ENCODE measurements at regions not wholly inside any gene's neighbourhood (a gene's known extent, or its start where the extent isn't known, plus 50 kb on each side); places are given as distances from the start of the nearest gene placed in this dataset.

DNA sequence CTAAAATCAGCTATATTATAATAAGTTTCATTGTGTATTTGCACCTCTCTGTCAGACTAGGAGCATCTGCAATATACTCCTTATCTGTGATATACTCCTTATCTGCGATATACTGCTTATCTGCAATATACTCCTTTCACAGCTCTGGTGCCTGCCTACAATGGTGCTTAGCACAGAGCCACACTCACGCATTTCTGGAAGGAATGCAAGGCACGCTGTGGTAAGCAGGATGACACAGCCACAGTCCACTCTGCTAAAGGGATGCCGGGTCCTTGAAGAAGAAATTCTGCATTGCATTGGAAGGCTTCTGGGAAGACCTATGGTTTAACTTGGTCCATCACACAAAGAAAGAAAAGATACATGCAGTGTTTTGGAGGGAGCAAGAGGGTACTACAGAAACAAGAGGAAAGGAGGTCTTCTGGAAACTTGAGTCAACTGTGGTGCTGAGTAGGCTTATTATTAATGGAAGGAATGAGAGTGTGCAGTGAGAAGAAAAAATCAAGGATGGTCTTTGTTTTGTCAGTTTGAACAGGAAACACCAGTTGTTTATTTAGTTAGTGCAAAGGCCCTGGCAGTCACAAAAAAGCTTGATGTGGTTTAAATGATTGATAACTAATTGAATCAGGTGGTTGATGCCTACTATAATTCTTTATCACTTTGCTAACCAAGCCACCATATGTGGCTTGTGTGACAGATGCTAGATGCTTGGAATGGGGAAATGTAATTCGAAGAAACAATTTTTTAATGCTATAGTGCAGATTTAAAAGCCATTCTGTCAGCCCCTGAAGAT, 342.3 kb downstream of the GRXCR1 start:
- CTCF ChIA-PET, result no interaction called here
- POLR2A ChIA-PET, result no interaction called here
- H3K4me1 Mint-ChIP-seq (ENCODE audit: insufficient read depth, unreplicated experiment), result no peaks in the 10 kb centered on the region
- H3K36me3 Mint-ChIP-seq (ENCODE audit: insufficient read depth, unreplicated experiment), result no peaks in the 10 kb centered on the region
- intact Hi-C loops (cut with micrococcal nuclease), result no loop called here
- no peak overlapping the region for H3K4me3 Mint-ChIP-seq (ENCODE audit: unreplicated experiment)
- H3K27ac Mint-ChIP-seq (ENCODE audit: low read depth, unreplicated experiment), result no peak overlapping the region
- H3K27me3 Mint-ChIP-seq (ENCODE audit: insufficient read depth, unreplicated experiment), result no peaks in the 10 kb centered on the region
- no peak for DNase-seq (ENCODE audit: unreplicated experiment)
- no TSS peak for BruUV-seq (replicated peaks)
- H3K9me3 Mint-ChIP-seq (ENCODE audit: unreplicated experiment), result peaks cover 6% of the 10 kb centered on the region
- TF ChIP-seq, protein P1, sequence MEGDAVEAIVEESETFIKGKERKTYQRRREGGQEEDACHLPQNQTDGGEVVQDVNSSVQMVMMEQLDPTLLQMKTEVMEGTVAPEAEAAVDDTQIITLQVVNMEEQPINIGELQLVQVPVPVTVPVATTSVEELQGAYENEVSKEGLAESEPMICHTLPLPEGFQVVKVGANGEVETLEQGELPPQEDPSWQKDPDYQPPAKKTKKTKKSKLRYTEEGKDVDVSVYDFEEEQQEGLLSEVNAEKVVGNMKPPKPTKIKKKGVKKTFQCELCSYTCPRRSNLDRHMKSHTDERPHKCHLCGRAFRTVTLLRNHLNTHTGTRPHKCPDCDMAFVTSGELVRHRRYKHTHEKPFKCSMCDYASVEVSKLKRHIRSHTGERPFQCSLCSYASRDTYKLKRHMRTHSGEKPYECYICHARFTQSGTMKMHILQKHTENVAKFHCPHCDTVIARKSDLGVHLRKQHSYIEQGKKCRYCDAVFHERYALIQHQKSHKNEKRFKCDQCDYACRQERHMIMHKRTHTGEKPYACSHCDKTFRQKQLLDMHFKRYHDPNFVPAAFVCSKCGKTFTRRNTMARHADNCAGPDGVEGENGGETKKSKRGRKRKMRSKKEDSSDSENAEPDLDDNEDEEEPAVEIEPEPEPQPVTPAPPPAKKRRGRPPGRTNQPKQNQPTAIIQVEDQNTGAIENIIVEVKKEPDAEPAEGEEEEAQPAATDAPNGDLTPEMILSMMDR (IDR thresholded peaks at IDR 0.05; ENCODE audit: unreplicated experiment), result no peak

DNA sequence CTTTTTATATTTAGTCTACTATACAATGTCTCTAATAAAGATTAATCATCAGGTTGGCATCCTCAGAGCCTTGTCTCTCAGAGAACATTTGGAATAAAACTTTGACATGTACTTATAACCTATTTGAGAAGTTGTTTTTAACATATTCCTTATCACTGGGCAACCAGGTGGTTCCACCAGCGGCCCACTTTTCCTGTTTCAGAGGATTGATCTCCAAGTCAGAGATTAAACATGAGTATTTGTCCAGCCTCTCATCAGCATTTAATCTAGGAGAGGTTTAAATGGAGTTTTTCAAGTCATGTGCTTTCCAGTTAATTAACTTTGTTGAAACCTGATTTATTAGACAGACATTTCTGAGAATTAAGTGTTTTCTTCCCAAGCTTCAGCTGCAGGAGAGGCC, 345.5 kb downstream of the GRXCR1 start:
- no peak overlapping the region for H3K4me3 Mint-ChIP-seq (ENCODE audit: unreplicated experiment)

DNA sequence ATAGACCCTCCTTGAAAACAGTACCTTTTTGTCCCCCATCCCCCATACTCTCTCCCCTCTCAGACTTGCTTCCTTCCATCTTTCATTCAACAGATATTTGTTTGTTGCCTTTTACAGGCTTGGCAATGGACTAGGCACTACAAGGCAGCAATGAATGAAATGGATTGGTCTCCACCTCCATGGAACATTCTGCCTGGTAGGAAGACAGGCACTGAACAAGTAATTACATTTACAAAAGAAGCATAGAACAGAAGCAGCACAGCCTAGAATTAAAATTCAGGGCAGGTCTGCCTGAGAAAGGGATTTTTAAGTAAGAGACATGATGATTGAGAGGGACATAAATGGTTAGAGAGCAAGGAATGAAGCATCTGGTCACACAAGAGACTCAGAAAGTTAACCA, 346.1 kb downstream of the GRXCR1 start:
- no peak for DNase-seq (ENCODE audit: unreplicated experiment)
- Mint-ChIP-seq H3K27ac (ENCODE audit: low read depth, unreplicated experiment) (no peak overlapping the region), H3K4me1 (ENCODE audit: insufficient read depth, unreplicated experiment) (peaks cover 9% of the 10 kb centered on the region), H3K27me3 (ENCODE audit: insufficient read depth, unreplicated experiment) (no peaks in the 10 kb centered on the region), H3K36me3 (ENCODE audit: insufficient read depth, unreplicated experiment) (no peaks in the 10 kb centered on the region), H3K4me3 (ENCODE audit: unreplicated experiment) (no peak overlapping the region), H3K9me3 (ENCODE audit: unreplicated experiment) (peaks cover 6% of the 10 kb centered on the region)
- BruUV-seq (replicated peaks), result no TSS peak
- TF ChIP-seq, protein P1 (IDR thresholded peaks at IDR 0.05; ENCODE audit: unreplicated experiment), result no peak
- ChIA-PET CTCF (interaction anchor here (0.9 kb wide), 1 partner anchor 274 kb away, joined by 3 read pairs; no protein-coding TSS in a partner anchor), POLR2A (interaction anchor here (0.7 kb wide), 1 partner anchor 667 kb away, joined by 3 read pairs; no protein-coding TSS in a partner anchor)
- intact Hi-C loops (cut with micrococcal nuclease), result no loop called here

More for the DNA sequence above, 345.5 kb downstream of the GRXCR1 start:
- Mint-ChIP-seq H3K27me3 (ENCODE audit: insufficient read depth, unreplicated experiment) (no peaks in the 10 kb centered on the region), H3K9me3 (ENCODE audit: unreplicated experiment) (peaks cover 6% of the 10 kb centered on the region), H3K4me1 (ENCODE audit: insufficient read depth, unreplicated experiment) (peaks cover 7% of the 10 kb centered on the region), H3K27ac (ENCODE audit: low read depth, unreplicated experiment) (no peak overlapping the region), H3K36me3 (ENCODE audit: insufficient read depth, unreplicated experiment) (no peaks in the 10 kb centered on the region)
- BruUV-seq (replicated peaks), result no TSS peak
- no peak for DNase-seq (ENCODE audit: unreplicated experiment)
- ChIA-PET POLR2A (interaction anchor here (0.7 kb wide), 1 partner anchor 666 kb away, joined by 3 read pairs; no protein-coding TSS in a partner anchor), CTCF (interaction anchor here (0.9 kb wide), 1 partner anchor 274 kb away, joined by 3 read pairs; no protein-coding TSS in a partner anchor)
- TF ChIP-seq, protein P1 (IDR thresholded peaks at IDR 0.05; ENCODE audit: unreplicated experiment), result no peak
- intact Hi-C loops (cut with micrococcal nuclease), result no loop called here

DNA sequence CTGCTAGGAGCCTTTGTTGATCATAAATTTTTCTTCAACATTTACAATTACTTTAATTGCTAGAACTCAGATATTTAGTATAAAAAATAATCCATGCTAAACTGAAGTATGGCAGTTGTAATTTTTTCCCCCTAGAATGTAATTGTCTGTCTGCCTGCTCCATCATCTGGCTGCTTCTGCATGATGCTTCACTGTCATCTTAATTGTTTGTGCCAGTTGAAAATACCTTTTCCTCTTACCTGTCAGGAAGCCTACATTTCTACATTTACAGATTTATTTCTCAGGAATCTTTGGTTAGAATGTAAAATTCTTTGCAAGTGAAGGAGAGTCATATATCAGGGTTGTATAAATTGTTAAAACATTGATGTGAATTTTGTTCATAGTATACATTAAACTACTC, 348.6 kb downstream of the GRXCR1 start:
- no peak overlapping the region for H3K4me3 Mint-ChIP-seq (ENCODE audit: unreplicated experiment)
- POLR2A ChIA-PET, result no interaction called here
- no TSS peak for BruUV-seq (replicated peaks)
- no peak overlapping the region for H3K27ac Mint-ChIP-seq (ENCODE audit: low read depth, unreplicated experiment)
- TF ChIP-seq, protein P1 (IDR thresholded peaks at IDR 0.05; ENCODE audit: unreplicated experiment), result no peak
- intact Hi-C loops (cut with micrococcal nuclease), result no loop called here
- DNase-seq (ENCODE audit: unreplicated experiment), result no peak
- H3K36me3 Mint-ChIP-seq (ENCODE audit: insufficient read depth, unreplicated experiment), result no peaks in the 10 kb centered on the region
- no peaks in the 10 kb centered on the region for H3K27me3 Mint-ChIP-seq (ENCODE audit: insufficient read depth, unreplicated experiment)
- H3K4me1 Mint-ChIP-seq (ENCODE audit: insufficient read depth, unreplicated experiment), result peaks cover 9% of the 10 kb centered on the region
- peaks cover 6% of the 10 kb centered on the region for H3K9me3 Mint-ChIP-seq (ENCODE audit: unreplicated experiment)
- CTCF ChIA-PET, result no interaction called here
